Stimulated activated CD4-positive, alpha-beta T cell treated with anti-CD3 and anti-CD28 coated beads, Interleukin-1b, Interleukin-23, amount 100 ng/mL, for 1 hour (primary cell): ENCODE measurements at regions not wholly inside any gene's neighbourhood (a gene's known extent, or its start where the extent isn't known, plus 50 kb on each side); places are given as distances from the start of the nearest gene placed in this dataset.

Source experiments
- DNase-seq, 2 donors: peaks; one replicate each; pipeline ENCODE4 v3.0.0-alpha.2; 2020; ENCODE audit warnings: low read depth in 2 of 2

DNA sequence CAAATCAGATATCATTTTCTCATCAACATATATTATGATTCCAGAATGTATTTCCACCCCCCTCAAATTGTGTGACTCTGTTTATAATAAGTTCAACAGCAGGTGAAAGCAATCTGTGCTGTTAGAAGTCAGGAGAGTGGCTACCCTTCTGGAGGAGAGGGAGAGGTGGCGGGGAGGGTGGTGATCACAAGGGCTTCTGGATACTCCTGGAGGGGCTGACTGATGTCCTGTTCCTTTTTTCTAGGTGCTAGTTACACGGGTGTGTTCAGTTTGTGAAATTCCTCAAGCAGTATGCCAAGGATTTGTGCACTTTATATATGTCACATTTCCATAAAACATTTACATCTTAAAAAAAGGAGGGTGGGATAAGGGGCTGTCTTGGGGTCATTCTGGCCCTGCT lies 119.1 kb downstream of the IRF8 start:
- DNase-seq: no peak

DNA sequence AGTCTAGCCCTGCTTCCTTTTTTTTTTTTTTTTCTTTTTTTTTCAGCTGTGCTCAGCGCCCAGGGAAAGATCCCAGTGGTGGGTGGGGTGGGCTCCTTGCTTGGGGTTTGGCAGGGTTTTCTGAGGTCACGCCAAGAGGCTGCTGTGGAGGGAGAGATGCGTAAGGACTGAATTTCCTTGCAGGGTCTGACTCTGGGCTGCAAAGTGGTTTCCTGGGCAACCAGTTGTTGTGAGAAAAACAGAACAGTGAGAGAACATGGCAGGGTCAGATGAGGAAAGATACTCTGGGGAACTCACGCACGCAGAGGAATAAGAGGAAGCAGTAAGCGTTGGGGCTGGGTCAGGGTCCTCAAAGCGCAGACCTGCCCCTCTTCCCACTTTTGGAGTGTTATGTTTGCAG lies 119.5 kb downstream of the IRF8 start:
- DNase-seq: no peak

GRCh38 chr16:86018941-86019340 lies 120.0 kb downstream of the IRF8 start:
- no peak for DNase-seq

DNA sequence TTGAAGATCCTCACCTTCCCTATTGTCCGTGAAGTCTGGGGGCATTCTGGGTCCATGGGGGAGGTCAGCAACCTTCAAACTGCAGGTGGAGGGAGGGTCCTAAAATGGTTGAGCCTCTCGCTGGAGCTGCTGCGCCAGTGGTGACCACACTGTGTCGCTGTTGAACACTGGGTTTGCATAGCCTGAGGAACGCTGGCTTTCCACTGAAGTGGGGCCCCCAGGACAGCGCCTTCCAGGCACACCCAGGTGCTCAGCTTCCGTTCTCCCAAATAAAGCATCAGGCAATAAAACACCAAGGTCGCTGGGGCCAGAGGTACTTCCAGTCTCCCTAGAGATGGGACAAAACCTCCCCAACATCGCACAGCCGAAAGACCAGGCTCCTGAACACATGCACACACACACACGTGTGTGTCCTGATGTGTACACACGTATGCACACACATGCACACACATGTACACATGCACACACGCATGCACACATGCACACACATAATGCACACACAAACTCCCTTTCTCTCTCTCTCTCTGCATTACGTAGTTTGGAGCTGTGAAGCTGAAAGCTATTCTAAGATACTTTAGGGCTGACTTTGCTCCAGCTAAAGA lies 120.6 kb downstream of the IRF8 start:
- DNase-seq: no peak

GRCh38 chr16:86020971-86021370 lies 122.0 kb downstream of the IRF8 start:
- DNase-seq: no peak

DNA sequence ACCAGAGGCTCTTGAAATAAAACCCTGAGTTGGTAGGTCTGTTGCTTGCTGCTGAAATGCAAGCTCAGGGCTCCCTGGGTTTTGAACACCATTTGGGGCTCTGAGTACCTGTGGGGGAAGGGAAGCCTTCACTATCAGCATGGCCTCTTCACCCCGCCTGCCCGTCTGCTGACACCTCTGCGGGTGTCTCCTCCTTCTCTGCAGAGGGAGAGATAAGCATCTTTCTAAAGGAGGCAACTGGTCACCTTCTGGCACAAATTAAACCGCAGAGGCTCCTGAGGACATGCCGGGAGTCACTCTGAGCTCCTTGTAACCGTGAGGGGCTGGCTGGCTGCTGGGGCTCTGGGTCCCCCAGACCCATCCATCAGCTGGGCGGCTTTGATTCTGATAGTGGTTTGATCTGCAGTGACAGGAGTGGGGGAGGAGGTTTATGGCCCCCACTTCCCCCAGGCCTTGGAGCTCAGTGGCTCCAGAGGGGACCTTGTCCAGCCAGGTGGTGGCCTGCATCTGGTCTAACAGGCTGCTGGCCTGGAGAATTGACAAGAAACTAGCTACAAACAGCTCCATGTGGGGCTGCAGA lies 123.5 kb downstream of the IRF8 start:
- DNase-seq: no peak

DNA sequence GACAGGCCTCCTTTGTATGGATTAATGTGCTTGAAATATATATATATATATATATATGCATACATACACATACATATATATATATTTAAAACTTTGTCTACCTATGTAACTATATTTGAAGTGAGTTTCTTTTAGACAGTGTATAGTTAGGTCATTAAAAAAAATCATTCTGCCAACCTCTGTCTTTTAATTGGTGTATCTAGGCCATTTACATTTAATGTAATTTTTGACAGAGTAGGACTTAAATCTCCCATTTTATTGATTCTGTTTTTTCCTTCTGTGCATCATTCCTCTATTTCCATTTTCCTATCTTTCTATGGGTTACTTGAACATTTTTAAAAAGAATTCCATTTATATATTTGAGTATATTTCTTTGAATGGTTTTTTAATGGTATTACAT lies 125.2 kb downstream of the IRF8 start:
- DNase-seq: no peak

GRCh38 chr16:86025706-86026105 lies 126.7 kb downstream of the IRF8 start:
- DNase-seq: no peak

DNA sequence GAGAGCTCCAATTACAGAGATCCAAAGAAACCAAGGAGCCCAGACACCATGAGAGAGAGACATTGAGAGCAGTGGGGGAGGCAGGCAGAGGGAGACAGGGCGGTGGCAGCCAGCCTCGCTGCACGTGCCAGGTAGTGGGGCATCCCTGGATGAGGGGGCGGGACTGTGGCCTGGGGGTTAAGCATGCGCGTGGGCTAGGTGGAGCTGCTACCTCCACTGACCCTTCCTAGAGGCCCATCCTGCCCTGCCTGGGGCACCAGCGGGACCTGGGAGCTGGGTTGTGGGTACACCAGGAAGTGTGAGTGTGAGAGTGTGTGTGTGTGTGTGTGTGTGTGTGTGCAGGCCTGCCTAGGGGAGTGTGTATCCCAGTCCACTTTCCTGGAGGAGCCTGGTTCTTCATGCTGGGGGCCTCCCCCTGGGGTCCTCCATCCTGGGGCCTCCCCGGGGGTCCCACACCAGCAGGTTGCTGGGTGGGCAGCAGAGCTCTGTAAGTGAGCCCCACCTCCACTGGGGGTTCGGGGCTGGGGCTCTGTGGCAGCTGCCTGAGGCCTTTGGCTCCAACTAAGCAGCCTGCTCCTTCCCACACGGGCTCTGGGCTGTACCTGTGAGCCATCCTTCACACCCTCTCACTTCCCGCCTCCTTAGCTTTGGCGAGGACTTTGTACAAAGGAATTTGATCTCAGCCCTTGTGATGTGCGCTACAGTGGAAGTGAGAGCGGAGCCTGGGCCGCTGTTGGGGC lies 127.4 kb downstream of the IRF8 start:
- no peak for DNase-seq

- no peak for DNase-seq
Observed at GRCh38 chr16:86026916-86027315, 128.0 kb downstream of the IRF8 start.

DNA sequence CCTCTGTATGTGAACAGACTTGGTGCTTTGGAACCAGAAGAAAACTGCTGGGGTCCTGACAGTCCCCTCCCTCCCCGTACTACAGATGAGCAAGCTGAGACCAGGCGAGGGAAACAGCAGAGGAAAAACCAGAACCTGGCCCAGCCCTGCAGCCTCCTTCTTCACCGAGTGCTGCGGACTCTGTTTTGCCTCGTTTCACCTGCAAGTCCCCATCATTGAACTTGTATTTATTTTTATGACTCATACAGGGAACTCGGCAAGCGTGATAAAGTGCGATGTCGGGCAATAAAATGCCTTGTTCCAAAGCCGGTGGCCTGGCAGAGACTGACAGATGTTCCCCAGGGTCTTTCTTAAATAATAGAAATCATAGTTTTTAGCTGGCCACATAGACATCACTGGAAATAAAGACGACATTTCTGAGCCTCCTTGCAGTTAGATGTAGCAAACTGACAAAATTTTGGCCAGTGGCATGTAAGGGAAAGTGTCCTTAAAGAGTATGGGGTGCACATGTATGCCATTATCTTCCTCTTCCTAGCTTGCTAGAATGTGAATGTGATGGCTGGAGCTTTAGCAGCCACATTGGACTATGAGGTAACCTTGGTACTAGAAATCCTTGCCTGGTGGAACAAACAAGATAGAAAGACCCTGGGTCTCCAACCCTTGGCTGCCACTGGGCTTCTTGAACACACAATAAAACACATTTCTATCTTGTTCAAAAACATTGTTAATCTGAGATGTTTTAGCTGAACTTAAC lies 128.6 kb downstream of the IRF8 start:
- no peak for DNase-seq

- DNase-seq: no peak
Observed at GRCh38 chr16:86029131-86029741, 130.3 kb downstream of the IRF8 start.

DNA sequence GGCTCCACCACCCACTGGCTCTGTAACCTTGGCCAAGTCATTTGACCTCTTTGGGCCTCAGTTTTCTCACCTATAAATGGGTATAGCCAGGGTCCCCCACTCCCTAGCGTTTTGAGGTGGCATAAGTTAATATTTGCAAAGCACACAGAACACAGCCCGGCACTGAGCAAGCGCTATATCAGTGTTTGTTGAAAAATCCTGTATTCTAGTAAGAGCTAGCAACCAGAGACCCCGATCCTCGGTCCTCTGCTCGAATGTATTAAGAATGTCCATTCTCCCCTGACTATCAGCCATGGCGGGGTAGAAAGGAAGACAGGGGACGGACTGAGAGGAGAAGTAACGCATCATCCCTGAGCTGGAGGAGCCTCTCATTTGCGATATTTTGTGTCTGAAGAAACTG lies 131.2 kb downstream of the IRF8 start:
- DNase-seq: no peak

- DNase-seq: no peak
Observed at GRCh38 chr16:86031141-86031678, 132.2 kb downstream of the IRF8 start.

DNA sequence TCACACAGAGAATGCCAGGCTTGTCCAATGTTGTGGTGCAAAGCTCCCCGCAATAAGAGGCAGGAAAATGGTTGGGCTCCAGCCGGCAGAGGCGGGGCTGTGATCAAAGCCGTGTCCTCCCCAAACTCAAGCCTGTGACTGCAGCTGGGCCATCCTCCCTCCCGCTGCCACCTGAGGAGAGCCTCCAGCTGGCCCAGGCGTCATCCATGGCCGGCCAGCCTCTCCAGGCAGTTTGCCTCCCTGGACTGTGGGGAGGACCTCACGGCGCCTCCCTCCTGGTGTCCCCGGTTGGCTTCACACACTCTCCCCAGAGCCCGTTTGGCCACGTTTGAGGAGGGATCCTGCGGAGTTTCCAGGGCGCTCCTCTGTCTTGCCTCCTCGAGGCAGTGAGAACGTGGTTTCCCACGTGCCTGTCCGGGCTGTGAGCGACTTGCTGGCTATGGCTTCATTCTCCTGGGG lies 134.1 kb downstream of the IRF8 start:
- DNase-seq: no peak

- no peak for DNase-seq
Observed at GRCh38 chr16:86033971-86034370, 135.0 kb downstream of the IRF8 start.

DNA sequence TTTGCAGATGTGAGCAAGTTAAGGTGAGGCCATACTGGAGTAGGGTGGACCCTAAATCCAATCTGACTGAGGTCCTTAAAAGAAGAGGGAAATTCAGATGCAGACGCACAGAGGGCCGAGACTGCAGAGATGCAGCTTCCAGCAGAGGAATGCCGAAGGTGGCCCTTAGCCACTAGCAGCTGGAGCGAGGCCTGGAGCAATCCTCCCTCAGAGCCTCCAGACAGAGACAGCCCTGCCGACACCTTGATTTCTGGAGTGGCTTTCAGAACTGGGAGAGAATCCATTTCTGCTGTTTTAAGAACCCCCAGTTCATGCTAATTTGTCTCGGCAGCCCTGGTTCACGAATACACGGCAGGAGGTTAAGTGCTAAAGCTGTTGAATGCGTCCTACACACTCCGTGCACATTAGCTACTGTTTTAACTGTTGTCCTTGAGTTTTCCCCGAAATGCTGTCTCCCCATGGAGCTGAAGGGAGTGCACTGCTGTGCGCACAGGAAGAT lies 135.5 kb downstream of the IRF8 start:
- no peak for DNase-seq

GRCh38 chr16:86035906-86036305 lies 136.9 kb downstream of the IRF8 start:
- DNase-seq: no peak

- DNase-seq: no peak
Observed at GRCh38 chr16:86037999-86038925, 139.3 kb downstream of the IRF8 start.

- DNase-seq: no peak
Observed at GRCh38 chr16:86038926-86039310, 140.0 kb downstream of the IRF8 start.

GRCh38 chr16:86039606-86040005 lies 140.6 kb downstream of the IRF8 start:
- DNase-seq: no peak
